ENCODE measurements at regions not wholly inside any gene's neighbourhood (a gene's known extent, or its start where the extent isn't known, plus 50 kb on each side); places are given as distances from the start of the nearest gene placed in this dataset.

GRCh38 chr16:63462316-63462715, 1426.1 kb upstream of the CDH8 start:
- no peak for TF ChIP-seq CTCF (IDR thresholded peaks at IDR 0.05)
- TF ChIP-seq POLR2A (IDR thresholded peaks at IDR 0.05), result no peak

All from thyroid gland (tissue), 4 donors.